ENCODE measurements at regions not wholly inside any gene's neighbourhood (a gene's known extent, or its start where the extent isn't known, plus 50 kb on each side); places are given as distances from the start of the nearest gene placed in this dataset.

- peak in 1 of 2 experiments; percentile 10 for DNase-seq
These were observed 59.0 kb upstream of the EDEM3 start for GRCh38 chr1:184813528-184814089.

DNA sequence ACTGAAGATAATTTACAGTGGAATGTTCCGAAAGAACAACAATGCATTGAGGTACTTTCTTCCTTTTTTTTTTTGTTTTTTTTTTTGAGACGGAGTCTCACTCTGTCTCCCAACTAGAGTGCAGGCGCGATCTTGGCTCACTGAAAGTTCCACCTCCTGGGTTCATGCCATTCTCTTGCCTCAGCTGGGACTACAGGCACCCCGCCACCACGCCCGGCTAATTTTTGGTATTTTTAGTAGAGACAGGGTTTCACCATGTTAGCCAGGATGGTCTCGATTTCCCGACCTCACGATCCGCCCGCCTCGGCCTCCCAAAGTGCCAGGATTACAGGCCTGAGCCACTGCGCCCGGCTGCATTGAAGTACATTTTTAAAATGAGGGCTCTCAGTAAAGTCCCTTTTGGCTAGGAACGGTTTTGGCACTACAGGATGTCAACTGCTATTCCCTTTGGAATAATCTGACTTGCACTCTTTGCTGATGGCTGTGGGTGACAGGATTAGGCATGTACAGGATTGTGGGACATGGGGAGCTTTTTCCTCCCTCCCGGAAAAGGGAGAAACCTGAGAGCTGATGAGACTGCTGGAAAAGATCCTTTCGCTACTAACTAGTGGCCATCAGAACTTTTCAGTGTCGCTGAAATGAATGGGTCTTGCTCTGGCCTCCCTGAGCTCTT lies 56.9 kb upstream of the EDEM3 start:
- DNase-seq, result no peak

DNA sequence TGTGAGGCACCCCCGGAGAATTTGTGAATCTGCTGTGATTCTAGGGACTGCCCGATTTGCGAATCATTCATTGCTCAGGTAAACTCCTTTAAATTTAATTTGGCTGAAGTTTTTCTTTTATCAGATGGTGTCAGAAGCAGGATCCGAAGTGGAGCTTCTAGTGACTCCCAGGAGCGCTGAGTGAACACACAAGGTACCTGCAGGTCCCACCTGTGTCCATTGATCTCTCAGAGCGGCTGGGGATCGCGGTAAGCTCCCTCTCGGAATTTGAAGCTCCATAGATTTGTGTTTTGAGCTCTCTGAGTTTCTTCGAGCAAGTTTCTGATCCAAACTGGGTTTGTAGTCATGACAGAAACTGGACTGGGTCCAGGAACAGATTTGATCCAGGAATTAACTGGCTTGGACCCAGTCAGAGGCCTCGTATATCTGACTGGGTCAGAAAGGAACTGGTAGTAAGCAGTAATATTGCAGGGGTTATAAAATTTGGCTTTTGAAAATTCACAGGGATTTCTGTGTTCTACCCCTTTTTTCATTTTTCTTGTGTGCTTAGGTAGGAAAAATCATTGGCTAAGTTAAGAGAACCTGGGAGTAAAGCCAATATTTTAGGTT lies 56.2 kb upstream of the EDEM3 start:
- no peak for DNase-seq

DNA sequence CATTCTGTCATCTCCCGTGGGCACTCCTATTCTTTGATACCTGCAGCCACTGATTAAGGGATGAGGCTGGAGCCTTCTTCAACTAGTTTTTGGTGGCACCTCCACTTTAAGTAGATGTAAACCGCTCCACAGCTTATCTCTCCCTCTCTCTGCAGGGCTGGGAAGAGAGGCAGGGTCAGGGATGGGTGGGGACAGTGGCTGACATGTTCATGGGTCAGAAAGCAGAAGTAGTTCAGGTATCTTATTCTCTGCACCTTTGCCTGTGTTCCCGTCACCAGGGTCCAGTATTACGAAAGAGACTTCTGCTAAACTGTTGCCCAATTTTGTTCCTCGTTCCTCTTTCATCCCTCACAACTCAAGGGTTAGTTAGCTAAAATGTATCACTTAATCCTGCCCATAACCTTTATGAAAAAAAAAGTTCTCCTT lies 51.7 kb upstream of the EDEM3 start:
- DNase-seq, result peak; percentile 48 to 51

GRCh38 chr1:184805667-184806295 lies 51.1 kb upstream of the EDEM3 start:
- DNase-seq, result peak; percentile 85 to 88

Data from Kasumi-1 (cell line).